NCI-H748 treated with DMSO at 0.1 percent for 48 hours (cell line): ENCODE measurements at regions not wholly inside any gene's neighbourhood (a gene's known extent, or its start where the extent isn't known, plus 50 kb on each side); places are given as distances from the start of the nearest gene placed in this dataset.

Experiments
- DNase-seq: peaks from one replicate; lab custom pipeline; 2025; lab: John Stamatoyannopoulos, UW

DNA sequence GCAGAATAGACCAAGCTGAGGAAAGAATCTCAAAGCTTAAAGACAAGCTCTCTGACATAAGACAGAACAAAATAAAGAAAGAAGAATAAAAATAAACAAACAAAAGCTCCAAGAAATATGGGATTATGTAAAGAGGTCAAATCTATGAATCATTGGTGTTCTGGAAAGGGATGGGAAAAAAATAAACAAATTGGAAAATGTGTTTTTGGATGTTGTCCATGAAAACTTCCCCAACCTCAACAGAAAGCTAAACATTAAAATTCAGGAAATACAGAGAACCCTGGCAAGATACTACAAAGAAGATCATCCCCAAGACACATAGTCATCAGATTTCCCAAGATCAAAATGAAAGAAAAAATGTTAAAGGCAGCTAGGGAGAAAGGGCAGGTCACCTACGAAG is 662.0 kb upstream of the CDH18 start:
- no peak for DNase-seq

DNA sequence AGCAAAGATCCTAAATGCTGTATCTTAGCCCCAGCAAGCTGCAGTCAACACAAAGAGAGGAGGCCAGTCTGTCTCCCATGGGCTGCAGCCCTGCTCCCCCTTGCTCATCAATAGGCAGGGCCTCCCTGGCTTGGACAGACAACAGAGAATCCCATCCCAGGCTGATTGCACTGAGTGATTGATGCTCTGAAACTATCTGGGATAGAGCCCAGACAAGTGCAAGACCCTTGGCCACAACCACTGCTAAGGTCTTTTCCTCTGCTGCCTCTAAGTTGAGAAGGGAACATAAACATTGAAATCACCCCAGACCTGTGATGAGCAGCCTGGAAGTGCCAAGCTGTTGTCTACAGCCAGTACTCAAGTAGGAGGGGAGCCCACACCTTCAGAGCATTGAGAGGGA is 661.0 kb upstream of the CDH18 start:
- no peak for DNase-seq

- DNase-seq = no peak
Measured at GRCh38 chr5:20636686-20637085, 648.7 kb upstream of the CDH18 start.

DNA sequence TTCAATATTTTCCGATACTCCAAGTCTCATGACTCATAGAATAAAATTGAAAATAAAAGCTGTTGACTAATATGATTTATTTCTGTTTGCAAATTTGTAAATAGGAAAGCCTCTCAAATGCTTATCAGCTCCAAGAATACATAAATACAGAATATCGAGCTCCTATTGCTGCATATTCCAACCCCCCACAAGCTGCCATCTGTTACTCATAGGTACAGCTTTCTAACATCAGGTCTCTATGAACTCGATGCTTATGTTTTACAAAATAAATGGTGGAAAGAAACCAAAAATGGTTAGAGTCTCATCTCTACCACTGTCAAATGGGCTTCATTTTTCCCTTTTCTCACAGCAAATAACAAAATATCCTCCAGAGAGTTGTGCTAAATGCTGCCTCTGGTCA is 631.6 kb upstream of the CDH18 start:
- DNase-seq = no peak

DNA sequence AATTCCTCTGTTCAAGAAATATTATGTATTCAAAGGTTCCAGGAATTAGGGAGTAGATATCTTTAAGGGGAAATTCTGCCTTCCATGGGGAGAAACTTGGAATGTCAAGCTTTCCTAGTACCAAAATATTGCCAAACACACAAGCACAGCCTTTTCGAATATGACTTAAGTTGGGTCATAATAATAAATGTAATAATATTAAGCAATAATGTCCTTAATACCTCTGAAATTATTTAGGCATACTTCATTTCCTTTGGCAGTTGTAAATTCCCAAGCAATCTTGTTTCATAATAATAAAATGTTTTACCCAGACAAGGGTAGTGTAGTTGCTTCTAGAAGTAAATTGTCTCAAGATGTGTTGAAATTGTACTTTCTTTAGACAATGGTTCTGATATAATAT is 630.3 kb upstream of the CDH18 start:
- DNase-seq = no peak

DNA sequence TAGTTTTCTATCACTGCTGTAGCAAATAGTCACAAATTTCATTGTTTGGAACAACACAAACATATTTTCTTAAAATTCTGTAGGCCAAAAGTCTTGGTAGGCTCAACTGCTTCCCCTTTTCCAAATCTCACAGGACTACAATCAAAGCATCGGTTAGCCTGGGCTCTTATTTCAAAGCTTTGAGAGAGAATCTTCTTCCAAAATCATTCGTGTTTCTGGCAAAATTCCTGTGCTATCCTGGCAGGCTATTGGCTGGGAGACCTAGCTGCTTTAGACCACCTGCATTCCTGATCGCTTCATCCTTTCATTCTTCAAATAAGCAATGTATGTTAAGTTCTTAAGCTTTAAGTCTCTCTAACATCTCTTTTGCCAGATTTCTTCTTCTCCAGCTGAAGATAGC is 629.8 kb upstream of the CDH18 start:
- no peak for DNase-seq

- DNase-seq = no peak
Measured at GRCh38 chr5:20615888-20616563, 628.0 kb upstream of the CDH18 start.

GRCh38 chr5:20611620-20612019 is 623.6 kb upstream of the CDH18 start:
- DNase-seq = no peak

- DNase-seq = no peak
Measured at GRCh38 chr5:20610681-20611080, 622.7 kb upstream of the CDH18 start.

DNA sequence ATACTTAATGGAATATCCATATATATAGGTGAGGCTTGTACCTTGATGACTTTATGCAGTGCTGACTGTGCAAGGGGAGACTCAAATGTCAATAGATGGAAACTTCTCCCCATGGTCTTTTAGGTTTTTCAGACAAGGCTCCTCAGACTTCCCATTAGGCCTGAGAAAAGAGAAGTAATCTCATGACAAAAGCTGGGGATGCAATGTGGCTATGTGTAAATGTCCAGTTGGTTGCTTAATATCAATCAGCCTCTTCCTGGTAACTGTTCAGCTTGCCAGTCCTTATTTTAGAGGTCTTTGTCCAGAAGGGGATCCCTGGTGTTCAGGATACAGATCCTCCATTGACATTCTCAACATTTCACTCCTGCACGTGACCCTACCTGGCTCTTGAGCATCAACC is 621.1 kb upstream of the CDH18 start:
- DNase-seq = no peak

GRCh38 chr5:20608567-20608966 is 620.6 kb upstream of the CDH18 start:
- no peak for DNase-seq

GRCh38 chr5:20605732-20606525 is 617.9 kb upstream of the CDH18 start:
- no peak for DNase-seq

- DNase-seq = no peak
Measured at GRCh38 chr5:20604992-20605391, 617.0 kb upstream of the CDH18 start.

GRCh38 chr5:20601678-20602100 is 613.7 kb upstream of the CDH18 start:
- peak; percentile 54 for DNase-seq

DNA sequence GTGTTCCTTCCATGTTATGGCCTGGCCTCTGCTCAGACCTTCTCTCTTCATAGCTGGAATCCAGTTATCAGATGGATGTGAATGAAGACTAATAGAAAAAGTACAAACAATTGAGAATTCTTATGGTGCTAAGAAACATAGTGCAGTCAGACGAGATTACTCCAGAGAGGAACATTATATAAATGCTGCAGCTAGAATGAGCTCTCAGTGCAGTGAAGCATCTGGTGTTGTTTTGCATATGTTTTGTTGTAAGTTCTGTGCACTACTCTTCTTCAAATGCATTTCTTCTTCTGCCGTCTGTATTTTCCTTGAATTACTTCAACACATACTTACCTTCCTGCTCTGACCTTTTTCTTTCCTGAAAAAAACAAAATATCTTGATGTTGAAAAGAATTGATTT is 602.4 kb upstream of the CDH18 start:
- DNase-seq = no peak

DNA sequence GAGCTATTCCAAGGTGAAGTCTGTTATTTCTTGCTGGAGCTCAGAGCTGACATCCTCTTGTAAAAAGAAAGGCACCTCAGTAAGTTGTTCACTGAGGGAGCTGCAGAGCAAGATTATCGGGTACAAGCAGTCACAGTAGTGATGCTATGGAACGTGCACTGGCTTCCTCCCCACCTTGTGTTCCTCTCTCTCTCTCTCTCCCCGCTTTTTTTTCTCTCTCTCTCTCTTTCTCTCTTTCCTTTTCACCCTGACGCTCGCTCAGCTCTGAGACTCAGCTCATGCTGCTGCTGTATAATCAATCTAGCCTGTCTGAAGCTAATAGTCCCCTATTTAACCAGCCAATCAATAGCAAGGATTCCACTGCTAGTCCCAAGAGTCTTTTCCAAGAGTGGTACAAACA is 587.6 kb upstream of the CDH18 start:
- DNase-seq = no peak

DNA sequence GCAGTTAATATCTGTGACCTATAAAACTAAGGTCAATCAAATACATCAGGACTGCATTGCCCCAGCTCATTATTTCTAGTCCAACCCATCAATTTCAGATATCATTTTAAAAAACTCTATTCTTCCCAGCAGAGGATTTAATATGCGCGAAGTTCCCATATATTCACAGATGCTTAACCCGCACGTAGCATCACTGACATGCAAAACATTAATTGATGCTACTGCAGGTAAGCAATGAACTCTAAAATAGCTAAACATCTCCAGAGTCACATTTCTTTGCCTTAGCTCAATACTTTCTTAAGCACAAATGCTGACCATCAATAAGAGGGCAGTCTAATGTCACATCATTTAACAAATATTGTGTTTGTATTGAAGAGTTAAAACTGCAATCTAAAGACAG is 586.6 kb upstream of the CDH18 start:
- DNase-seq = no peak

DNA sequence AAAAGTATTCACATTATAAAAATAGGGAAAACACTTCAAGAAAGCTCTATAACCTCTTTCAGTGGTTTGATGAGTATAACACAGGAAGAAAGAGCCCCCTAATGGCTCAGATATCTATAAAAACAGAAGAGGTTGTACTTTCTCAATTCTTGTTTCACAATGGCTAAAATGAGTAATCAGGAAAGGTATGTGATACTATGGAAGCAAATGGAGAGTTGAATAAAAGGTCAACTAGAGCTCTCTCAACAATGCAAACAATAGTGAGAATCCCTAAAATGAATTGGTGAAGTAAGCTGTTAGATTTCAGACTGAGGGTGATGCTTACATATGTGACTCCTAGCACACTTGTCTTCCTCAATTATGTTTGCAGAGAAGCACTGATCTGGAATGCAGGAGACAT is 584.6 kb upstream of the CDH18 start:
- DNase-seq = no peak

- DNase-seq = no peak
Measured at GRCh38 chr5:20570486-20570885, 582.5 kb upstream of the CDH18 start.

DNA sequence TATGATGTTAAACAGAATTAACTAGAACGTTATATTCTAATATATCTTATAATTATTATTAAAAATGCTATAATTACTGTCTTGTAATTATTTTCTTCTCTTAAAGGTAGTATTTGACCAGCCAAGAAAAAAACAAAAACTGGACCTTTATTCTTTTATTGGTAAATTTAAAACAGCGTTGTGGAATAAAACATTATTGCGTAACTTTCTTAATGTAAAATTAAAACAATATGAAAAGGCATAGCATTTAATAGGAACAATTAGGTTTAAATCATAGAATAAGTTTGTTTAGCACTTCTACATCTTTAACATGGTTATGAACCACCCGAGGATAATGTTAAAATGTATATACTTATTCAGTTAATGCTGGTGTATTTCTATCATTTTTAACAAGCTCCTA is 574.5 kb upstream of the CDH18 start:
- DNase-seq = no peak

DNA sequence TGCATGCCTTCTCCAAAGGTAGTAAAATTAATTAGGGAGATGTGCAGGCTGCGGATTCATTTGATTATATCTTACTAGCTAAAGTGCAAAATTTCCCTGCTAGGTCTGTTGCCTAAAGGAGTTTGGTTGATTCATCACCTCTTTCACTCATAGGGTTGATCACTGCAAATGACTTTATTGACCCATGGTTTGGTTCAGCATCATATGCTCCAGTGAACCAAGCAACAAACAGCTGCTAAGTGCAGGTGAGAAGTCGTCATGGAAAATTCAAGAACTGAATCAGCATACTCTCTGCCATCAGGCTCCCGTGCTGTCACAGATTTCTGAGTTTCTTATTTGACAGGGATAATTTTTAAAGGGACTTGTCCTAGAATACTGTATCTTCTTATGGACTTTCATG is 571.8 kb upstream of the CDH18 start:
- DNase-seq = no peak

GRCh38 chr5:20556115-20556763 is 568.2 kb upstream of the CDH18 start:
- no peak for DNase-seq

DNA sequence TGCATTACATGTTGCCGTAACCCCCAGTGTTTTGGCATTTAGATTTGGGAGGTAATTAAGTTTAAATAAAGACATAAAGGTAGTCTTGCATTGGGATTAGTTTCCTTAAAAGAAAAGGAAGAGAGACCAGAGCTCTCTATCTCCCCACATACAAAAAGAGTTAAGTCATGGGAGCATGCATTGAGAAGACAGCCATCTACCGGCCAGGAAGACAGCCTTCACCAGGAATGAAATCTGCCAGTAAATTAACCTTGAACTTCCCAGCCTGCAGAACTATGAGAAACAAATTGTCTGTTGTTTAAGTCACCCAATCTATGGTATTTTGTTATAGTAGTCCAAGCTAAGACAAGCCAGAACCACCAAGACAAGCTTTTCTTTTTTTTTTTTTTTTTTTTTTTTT is 567.0 kb upstream of the CDH18 start:
- DNase-seq = no peak
